ENCODE measurements at regions not wholly inside any gene's neighbourhood (a gene's known extent, or its start where the extent isn't known, plus 50 kb on each side); places are given as distances from the start of the nearest gene placed in this dataset.

DNA sequence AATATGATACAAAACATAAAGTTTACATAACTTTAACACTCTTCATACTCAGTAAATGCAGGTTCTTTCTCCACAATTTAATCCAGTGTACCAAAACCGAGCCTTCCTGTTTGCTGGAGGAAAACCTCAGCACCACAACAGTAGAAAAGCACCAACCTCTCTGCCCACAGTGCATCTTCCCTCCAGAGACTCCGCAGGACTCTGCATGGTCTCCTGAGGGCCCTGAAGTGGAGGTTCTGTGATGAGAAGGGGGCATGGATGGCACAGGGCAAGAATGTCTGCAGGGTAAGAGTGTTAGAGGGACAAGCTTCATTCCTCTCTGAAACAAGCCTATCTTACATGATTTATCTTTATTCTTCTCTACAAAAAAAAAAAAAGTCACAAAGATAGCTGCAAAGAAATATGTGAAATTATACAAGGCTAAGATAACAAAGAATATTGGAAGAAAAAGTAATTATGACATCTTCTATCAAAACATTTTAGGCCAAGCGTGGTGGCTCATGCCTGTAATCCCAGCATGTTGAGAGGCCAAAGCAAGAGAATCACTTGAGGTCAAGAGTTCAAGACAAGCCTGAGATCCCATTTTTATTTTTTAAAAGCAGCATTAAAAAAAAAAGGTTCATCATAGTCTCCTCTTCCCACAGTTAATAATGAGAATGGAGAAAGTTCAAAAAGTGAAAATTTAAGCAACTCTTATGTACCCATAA is 102.0 kb downstream of the VPREB1 start:
- CTCF ChIA-PET = interaction anchor here (1.1 to 1.8 kb wide), 2 partner anchors 25 to 76 kb away, joined by 3 to 8 read pairs; no protein-coding TSS in a partner anchor
- DNase-seq (ENCODE audit: low spot score) (no peak), ATAC-seq (no peak)
- TF ChIP-seq, protein P1, sequence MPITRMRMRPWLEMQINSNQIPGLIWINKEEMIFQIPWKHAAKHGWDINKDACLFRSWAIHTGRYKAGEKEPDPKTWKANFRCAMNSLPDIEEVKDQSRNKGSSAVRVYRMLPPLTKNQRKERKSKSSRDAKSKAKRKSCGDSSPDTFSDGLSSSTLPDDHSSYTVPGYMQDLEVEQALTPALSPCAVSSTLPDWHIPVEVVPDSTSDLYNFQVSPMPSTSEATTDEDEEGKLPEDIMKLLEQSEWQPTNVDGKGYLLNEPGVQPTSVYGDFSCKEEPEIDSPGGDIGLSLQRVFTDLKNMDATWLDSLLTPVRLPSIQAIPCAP (CRISPR knock-in tag; IDR thresholded peaks at IDR 0.05) = no peak
- no peak for TF ChIP-seq TEAD4 (CRISPR knock-in tag; IDR thresholded peaks at IDR 0.05)
- H3K4me1 Mint-ChIP-seq = peaks cover 20% of the 10 kb centered on the region
- no peak overlapping the region for H3K4me3 Mint-ChIP-seq
- H3K36me3 Mint-ChIP-seq = no peaks in the 10 kb centered on the region
- H3K27ac Mint-ChIP-seq = no peak overlapping the region
- POLR2A ChIA-PET = no interaction called here
- peaks cover 100% of the 10 kb centered on the region for H3K27me3 Mint-ChIP-seq (ENCODE audit: low read depth)
- no peaks in the 10 kb centered on the region for H3K9me3 Mint-ChIP-seq

DNA sequence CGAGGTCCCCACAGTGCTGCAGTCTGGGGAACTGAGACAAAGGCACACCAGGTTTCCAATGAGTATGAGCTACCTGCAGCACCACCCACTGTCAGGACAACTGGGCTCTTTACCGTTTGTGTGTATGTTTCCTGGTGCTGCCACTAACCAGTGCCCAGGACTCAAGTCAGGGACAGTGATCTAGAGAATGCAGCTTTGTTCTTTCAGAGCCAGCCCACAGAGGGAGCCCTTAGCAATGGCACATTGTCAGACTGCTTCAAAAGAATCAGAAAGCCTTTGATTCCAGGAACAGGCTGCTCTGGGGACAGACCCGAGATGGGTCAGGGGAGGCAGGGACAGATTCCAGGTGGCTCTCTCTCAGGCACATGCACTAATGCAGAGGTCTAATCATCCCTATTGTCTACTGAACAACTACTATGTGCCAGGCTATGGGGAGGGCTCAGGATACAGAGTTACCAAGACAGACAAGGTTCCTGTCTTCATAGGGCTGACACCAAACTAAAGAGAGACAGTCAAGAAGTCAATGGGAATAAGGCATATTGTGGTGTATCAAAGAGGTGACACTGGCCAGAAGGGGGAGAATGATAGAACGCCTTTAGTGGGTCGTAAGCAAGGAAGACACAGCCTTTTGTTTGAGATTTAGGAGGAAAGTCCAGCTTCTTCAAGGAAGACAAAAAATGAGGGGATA is 103.7 kb downstream of the VPREB1 start:
- H3K4me3 Mint-ChIP-seq = no peak overlapping the region
- POLR2A ChIA-PET = no interaction called here
- H3K36me3 Mint-ChIP-seq = no peaks in the 10 kb centered on the region
- peak; percentile 44 for DNase-seq (ENCODE audit: low spot score)
- no peaks in the 10 kb centered on the region for H3K9me3 Mint-ChIP-seq
- TF ChIP-seq ESRRA (CRISPR knock-in tag; IDR thresholded peaks at IDR 0.05; ENCODE audit: borderline replicate concordance) = no peak
- H3K27me3 Mint-ChIP-seq (ENCODE audit: low read depth) = peaks cover 100% of the 10 kb centered on the region
- H3K27ac Mint-ChIP-seq = no peak overlapping the region
- CTCF ChIA-PET = interaction anchor here (0.7 to 1.8 kb wide), 17 partner anchors 8 to 268 kb away, joined by 3 to 15 read pairs (median 3); partner anchors contain the start of gene ZNF280B
- ATAC-seq = peak; percentile 88
- H3K4me1 Mint-ChIP-seq = peaks cover 17% of the 10 kb centered on the region

- Mint-ChIP-seq H3K27me3 (ENCODE audit: low read depth) (peaks cover 100% of the 10 kb centered on the region), H3K4me3 (no peak overlapping the region), H3K9me3 (no peaks in the 10 kb centered on the region), H3K27ac (no peak overlapping the region), H3K36me3 (no peaks in the 10 kb centered on the region), H3K4me1 (peaks cover 16% of the 10 kb centered on the region)
- POLR2A ChIA-PET = no interaction called here
- no peak for DNase-seq (ENCODE audit: low spot score)
- ATAC-seq = no peak
- CTCF ChIA-PET = interaction anchor here (0.9 to 1.8 kb wide), 9 partner anchors 9 to 267 kb away, joined by 3 to 8 read pairs (median 5); partner anchors contain the start of gene ZNF280B
- TF ChIP-seq NFE2L1 (CRISPR knock-in tag; IDR thresholded peaks at IDR 0.05) = no peak
- no peak for TF ChIP-seq CREB1 (CRISPR knock-in tag; IDR thresholded peaks at IDR 0.05)
- TF ChIP-seq IRF2 (CRISPR knock-in tag; IDR thresholded peaks at IDR 0.05; ENCODE audit: borderline replicate concordance, low read depth) = no peak
- TF ChIP-seq EMX1 (CRISPR knock-in tag; IDR thresholded peaks at IDR 0.05) = no peak
- TF ChIP-seq GTF2I (CRISPR knock-in tag; conservative IDR thresholded peaks at IDR 0.05) = no peak
- TF ChIP-seq ARID4B (CRISPR knock-in tag; IDR thresholded peaks at IDR 0.05; ENCODE audit: borderline replicate concordance) = no peak
- TF ChIP-seq ZSCAN18 (CRISPR knock-in tag; IDR thresholded peaks at IDR 0.05) = no peak
- TF ChIP-seq ZMAT4 (CRISPR knock-in tag; IDR thresholded peaks at IDR 0.05) = no peak
- TF ChIP-seq ZNF416 (CRISPR knock-in tag; IDR thresholded peaks at IDR 0.05) = no peak
- no peak for TF ChIP-seq RORB (CRISPR knock-in tag; IDR thresholded peaks at IDR 0.05)
- TF ChIP-seq ELF4 (CRISPR knock-in tag; IDR thresholded peaks at IDR 0.05; ENCODE audit: low read depth) = no peak
- no peak for TF ChIP-seq NR3C1 (CRISPR knock-in tag; conservative IDR thresholded peaks at IDR 0.05; ENCODE audit: low read depth)
- TF ChIP-seq, protein P2, sequence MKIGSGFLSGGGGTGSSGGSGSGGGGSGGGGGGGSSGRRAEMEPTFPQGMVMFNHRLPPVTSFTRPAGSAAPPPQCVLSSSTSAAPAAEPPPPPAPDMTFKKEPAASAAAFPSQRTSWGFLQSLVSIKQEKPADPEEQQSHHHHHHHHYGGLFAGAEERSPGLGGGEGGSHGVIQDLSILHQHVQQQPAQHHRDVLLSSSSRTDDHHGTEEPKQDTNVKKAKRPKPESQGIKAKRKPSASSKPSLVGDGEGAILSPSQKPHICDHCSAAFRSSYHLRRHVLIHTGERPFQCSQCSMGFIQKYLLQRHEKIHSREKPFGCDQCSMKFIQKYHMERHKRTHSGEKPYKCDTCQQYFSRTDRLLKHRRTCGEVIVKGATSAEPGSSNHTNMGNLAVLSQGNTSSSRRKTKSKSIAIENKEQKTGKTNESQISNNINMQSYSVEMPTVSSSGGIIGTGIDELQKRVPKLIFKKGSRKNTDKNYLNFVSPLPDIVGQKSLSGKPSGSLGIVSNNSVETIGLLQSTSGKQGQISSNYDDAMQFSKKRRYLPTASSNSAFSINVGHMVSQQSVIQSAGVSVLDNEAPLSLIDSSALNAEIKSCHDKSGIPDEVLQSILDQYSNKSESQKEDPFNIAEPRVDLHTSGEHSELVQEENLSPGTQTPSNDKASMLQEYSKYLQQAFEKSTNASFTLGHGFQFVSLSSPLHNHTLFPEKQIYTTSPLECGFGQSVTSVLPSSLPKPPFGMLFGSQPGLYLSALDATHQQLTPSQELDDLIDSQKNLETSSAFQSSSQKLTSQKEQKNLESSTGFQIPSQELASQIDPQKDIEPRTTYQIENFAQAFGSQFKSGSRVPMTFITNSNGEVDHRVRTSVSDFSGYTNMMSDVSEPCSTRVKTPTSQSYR (CRISPR knock-in tag; IDR thresholded peaks at IDR 0.05) = no peak
- TF ChIP-seq ZNF121 (CRISPR knock-in tag; IDR thresholded peaks at IDR 0.05) = no peak
- TF ChIP-seq NR2C2 (CRISPR knock-in tag; IDR thresholded peaks at IDR 0.05) = no peak
These were observed 104.3 kb downstream of the VPREB1 start for GRCh38 chr22:22348815-22349454.
